Neural cell (in vitro differentiated cells): ENCODE measurements at regions not wholly inside any gene's neighbourhood (a gene's known extent, or its start where the extent isn't known, plus 50 kb on each side); places are given as distances from the start of the nearest gene placed in this dataset.

Source experiments
- POLR2AphosphoS5 ChIP-seq: IDR thresholded peaks from 2 replicates; pipeline ENCODE4 v1.6.1; 2012
- SMC3 ChIP-seq: fragments of 450-650 bp; conservative IDR thresholded peaks from 2 replicates; pipeline ENCODE4 v1.6.1; 2014; ENCODE audit warnings: antibody characterized with exemption, mild to moderate bottlenecking, moderate library complexity; ENCODE audit not compliant: poor library complexity

- TF ChIP-seq POLR2AphosphoS5 (no peak), SMC3 (no peak)
Observed at GRCh38 chr3:64844558-64844957, 156.8 kb upstream of the ADAMTS9 start.
